ENCODE measurements at regions not wholly inside any gene's neighbourhood (a gene's known extent, or its start where the extent isn't known, plus 50 kb on each side); places are given as distances from the start of the nearest gene placed in this dataset.

GRCh38 chr2:49444005-49444404 is 289.7 kb upstream of the FSHR start:
- intact Hi-C loops (cut with micrococcal nuclease): no loop called here
- no peak for TF ChIP-seq CTCF (IDR thresholded peaks at IDR 0.05)

DNA sequence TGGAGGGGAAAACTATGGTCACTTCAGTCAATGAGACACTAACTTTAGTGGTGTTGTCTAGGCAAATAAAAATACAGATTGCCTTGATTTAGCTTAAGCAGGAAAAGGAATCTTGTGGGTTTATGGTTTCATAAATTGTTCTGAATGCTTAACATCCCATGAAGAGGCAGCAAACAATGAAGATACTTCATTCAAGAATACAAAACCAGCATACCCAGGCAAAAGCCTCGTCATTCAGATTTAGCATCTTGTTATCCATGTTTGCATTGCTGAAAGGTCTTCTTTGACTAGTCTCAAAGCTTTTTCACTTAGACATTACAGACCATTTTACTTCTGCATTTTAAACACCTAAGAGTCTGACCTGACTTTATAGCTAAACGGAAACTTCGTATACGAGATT is 272.7 kb upstream of the FSHR start:
- H3K36me3 ChIP-seq (ENCODE audit: control insufficient read depth, insufficient read depth, low read length): no peaks in the 10 kb centered on the region
- H3K9me3 ChIP-seq (ENCODE audit: control insufficient read depth, insufficient read depth, low read length): no peaks in the 10 kb centered on the region
- Mint-ChIP-seq H3K36me3 (peaks cover 17% of the 10 kb centered on the region), H3K27me3 (ENCODE audit: low read depth in 2 of 2) (no peaks in the 10 kb centered on the region), H3K27ac (no peak overlapping the region), H3K4me3 (no peak overlapping the region), H3K9me3 (peaks cover 11 to 13% of the 10 kb centered on the region in 2 donors), H3K4me1 (no peaks in the 10 kb centered on the region)
- H3K27ac ChIP-seq (ENCODE audit: low read length): no peak overlapping the region
- DNase-seq (no peak), ATAC-seq (no peak)
- no peaks in the 10 kb centered on the region for H3K4me1 ChIP-seq (ENCODE audit: control insufficient read depth, insufficient read depth, low read length)
- no peaks in the 10 kb centered on the region for H3K27me3 ChIP-seq (ENCODE audit: control insufficient read depth, insufficient read depth, low read length)
- no peak overlapping the region for H3K4me3 ChIP-seq (ENCODE audit: low read length)
- intact Hi-C loops (cut with micrococcal nuclease): no loop called here
- TF ChIP-seq CTCF (IDR thresholded peaks at IDR 0.05): no peak
- 90% methylated on average over 4 of the region's 4 CpGs for WGBS (ENCODE audit: insufficient coverage)

More at GRCh38 chr2:49444005-49444404, 289.7 kb upstream of the FSHR start:
- no peak for DNase-seq
- Histone ChIP-seq H3K4me1 (ENCODE audit: control insufficient read depth, insufficient read depth, low read length) (no peaks in the 10 kb centered on the region), H3K9me3 (ENCODE audit: control insufficient read depth, insufficient read depth, low read length) (no peaks in the 10 kb centered on the region), H3K27me3 (ENCODE audit: control insufficient read depth, insufficient read depth, low read length) (no peaks in the 10 kb centered on the region), H3K27ac (ENCODE audit: low read length) (no peak overlapping the region), H3K36me3 (ENCODE audit: control insufficient read depth, insufficient read depth, low read length) (no peaks in the 10 kb centered on the region), H3K4me3 (ENCODE audit: low read length) (no peak overlapping the region)
- H3K4me1 Mint-ChIP-seq: no peaks in the 10 kb centered on the region
- no peaks in the 10 kb centered on the region for H3K36me3 Mint-ChIP-seq
- H3K4me3 Mint-ChIP-seq: no peak overlapping the region
- H3K9me3 Mint-ChIP-seq: peaks cover 7% of the 10 kb centered on the region in 2 donors
- H3K27me3 Mint-ChIP-seq (ENCODE audit: low read depth in 2 of 2): no peaks in the 10 kb centered on the region
- ATAC-seq: no peak
- no peak overlapping the region for H3K27ac Mint-ChIP-seq
- 78% methylated on average over 3 of the region's 3 CpGs for WGBS (ENCODE audit: insufficient coverage)

DNA sequence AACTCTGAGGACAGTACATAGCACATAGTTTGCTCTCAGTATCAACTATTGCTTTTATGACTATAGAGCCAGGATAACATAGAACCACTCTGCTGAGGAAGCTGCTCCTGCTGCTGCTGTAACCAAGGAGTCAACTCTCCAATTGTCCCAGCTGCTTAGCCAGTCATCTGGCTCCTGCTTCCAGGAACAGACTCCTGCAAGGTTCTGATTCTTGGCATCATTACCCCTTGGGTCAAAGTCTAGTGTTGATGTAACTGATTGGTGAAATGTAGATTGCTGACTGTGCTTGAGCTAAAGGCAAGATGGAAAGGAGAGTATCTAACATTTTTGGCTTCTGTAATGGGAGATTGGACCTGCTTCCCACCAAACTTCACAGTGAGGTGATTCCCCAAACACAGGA is 261.9 kb upstream of the FSHR start:
- no peak for DNase-seq
- Histone ChIP-seq H3K27ac (ENCODE audit: low read length) (no peak overlapping the region), H3K27me3 (ENCODE audit: control insufficient read depth, insufficient read depth, low read length) (no peaks in the 10 kb centered on the region), H3K4me1 (ENCODE audit: control insufficient read depth, insufficient read depth, low read length) (no peaks in the 10 kb centered on the region), H3K36me3 (ENCODE audit: control insufficient read depth, insufficient read depth, low read length) (no peaks in the 10 kb centered on the region), H3K9me3 (ENCODE audit: control insufficient read depth, insufficient read depth, low read length) (no peaks in the 10 kb centered on the region), H3K4me3 (ENCODE audit: low read length) (no peak overlapping the region)
- intact Hi-C loops (cut with micrococcal nuclease): no loop called here
- Mint-ChIP-seq H3K4me3 (no peak overlapping the region), H3K27ac (no peak overlapping the region), H3K36me3 (no peaks in the 10 kb centered on the region), H3K9me3 (peaks cover 6 to 13% of the 10 kb centered on the region in 2 donors), H3K27me3 (ENCODE audit: low read depth in 2 of 2) (no peaks in the 10 kb centered on the region), H3K4me1 (no peaks in the 10 kb centered on the region)
- no peak for ATAC-seq
- TF ChIP-seq CTCF (IDR thresholded peaks at IDR 0.05): no peak

DNA sequence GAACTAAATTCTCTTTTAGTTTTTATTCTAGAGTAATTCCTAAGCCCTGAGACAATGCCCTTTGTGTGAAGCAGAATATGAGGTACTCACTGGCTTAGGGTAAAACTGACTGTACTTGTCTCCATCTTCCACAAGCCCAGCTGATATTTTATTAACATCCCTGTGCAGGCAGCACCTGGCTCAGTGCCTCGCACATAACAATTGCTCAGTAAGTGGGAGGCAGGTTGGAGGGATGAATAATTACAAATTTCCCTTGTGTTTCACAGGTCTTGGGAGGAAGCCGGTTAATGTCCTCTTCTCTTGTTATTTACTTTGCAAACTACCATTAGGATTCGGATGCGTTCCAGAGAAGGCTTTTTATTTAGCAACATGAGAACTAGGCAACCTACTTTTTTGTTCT is 249.8 kb upstream of the FSHR start:
- 79% methylated on average over 3 of the region's 4 CpGs for WGBS (ENCODE audit: insufficient coverage)
- no peaks in the 10 kb centered on the region for H3K4me1 ChIP-seq (ENCODE audit: control insufficient read depth, insufficient read depth, low read length)

More for the DNA sequence above, 249.8 kb upstream of the FSHR start:
- Histone ChIP-seq H3K4me3 (ENCODE audit: low read length) (no peak overlapping the region), H3K9me3 (ENCODE audit: control insufficient read depth, insufficient read depth, low read length) (no peaks in the 10 kb centered on the region), H3K36me3 (ENCODE audit: control insufficient read depth, insufficient read depth, low read length) (no peaks in the 10 kb centered on the region), H3K27ac (ENCODE audit: low read length) (no peak overlapping the region), H3K27me3 (ENCODE audit: control insufficient read depth, insufficient read depth, low read length) (no peaks in the 10 kb centered on the region)
- ATAC-seq (no peak), DNase-seq (no peak)
- no peak for TF ChIP-seq CTCF (IDR thresholded peaks at IDR 0.05)
- H3K4me1 Mint-ChIP-seq: no peaks in the 10 kb centered on the region
- no peaks in the 10 kb centered on the region for H3K27me3 Mint-ChIP-seq (ENCODE audit: low read depth in 2 of 2)
- H3K36me3 Mint-ChIP-seq: peaks cover 5% of the 10 kb centered on the region
- H3K4me3 Mint-ChIP-seq: no peak overlapping the region
- intact Hi-C loops (cut with micrococcal nuclease): no loop called here
- peaks cover 18 to 22% of the 10 kb centered on the region in 2 donors for H3K9me3 Mint-ChIP-seq
- no peak overlapping the region for H3K27ac Mint-ChIP-seq

Data from natural killer cell (primary cell).